ENCODE measurements at regions not wholly inside any gene's neighbourhood (a gene's known extent, or its start where the extent isn't known, plus 50 kb on each side); places are given as distances from the start of the nearest gene placed in this dataset.

DNA sequence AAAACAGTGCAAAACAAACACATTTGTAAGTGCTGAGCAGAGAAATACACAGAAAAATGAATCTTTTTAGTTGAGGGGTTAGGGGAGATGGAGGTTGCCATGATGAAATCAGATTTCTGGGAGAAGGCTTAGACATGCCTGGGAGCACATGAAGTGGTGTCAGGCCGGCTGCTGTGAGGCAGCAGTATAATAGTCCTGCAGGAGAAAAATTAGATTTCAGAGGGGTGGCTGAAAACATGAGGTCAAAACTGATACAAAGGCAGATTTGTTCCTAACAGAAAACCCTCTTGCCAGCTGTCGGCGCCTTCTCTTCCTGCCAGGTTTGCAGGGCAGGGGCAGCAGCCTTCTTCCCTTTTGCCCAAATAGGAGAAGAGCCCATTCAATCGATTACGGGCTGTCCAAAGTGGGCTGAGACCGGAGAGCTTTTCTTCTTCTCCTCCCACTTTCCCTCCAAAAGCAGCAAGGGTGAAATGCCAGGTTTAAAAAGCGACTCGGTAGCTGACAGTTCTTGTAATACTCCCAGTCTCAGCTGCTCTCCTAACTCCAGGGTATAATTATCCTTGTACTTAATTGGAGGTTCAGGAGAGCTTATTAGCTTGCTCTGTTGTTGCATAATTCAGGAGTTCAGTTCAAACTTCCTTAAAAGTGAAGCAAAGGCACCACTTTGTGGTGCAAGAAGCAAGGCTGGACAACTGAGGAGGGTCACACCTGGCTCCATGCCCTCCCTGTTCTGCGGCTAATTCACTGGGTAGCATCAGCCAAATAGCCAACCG is 80.0 kb downstream of the PCTP start:
- no peak for ATAC-seq
- Mint-ChIP-seq H3K36me3 (no peaks in the 10 kb centered on the region), H3K27ac (no peak overlapping the region), H3K4me1 (peaks cover 13% of the 10 kb centered on the region), H3K4me3 (no peak overlapping the region), H3K9me3 (no peaks in the 10 kb centered on the region), H3K27me3 (ENCODE audit: low read depth) (no peaks in the 10 kb centered on the region; the same call in 1 of the 2 replicates)
- DNase-seq (ENCODE audit: low spot score): no peak
- POLR2A ChIA-PET: no interaction called here
- TF ChIP-seq, protein P1, sequence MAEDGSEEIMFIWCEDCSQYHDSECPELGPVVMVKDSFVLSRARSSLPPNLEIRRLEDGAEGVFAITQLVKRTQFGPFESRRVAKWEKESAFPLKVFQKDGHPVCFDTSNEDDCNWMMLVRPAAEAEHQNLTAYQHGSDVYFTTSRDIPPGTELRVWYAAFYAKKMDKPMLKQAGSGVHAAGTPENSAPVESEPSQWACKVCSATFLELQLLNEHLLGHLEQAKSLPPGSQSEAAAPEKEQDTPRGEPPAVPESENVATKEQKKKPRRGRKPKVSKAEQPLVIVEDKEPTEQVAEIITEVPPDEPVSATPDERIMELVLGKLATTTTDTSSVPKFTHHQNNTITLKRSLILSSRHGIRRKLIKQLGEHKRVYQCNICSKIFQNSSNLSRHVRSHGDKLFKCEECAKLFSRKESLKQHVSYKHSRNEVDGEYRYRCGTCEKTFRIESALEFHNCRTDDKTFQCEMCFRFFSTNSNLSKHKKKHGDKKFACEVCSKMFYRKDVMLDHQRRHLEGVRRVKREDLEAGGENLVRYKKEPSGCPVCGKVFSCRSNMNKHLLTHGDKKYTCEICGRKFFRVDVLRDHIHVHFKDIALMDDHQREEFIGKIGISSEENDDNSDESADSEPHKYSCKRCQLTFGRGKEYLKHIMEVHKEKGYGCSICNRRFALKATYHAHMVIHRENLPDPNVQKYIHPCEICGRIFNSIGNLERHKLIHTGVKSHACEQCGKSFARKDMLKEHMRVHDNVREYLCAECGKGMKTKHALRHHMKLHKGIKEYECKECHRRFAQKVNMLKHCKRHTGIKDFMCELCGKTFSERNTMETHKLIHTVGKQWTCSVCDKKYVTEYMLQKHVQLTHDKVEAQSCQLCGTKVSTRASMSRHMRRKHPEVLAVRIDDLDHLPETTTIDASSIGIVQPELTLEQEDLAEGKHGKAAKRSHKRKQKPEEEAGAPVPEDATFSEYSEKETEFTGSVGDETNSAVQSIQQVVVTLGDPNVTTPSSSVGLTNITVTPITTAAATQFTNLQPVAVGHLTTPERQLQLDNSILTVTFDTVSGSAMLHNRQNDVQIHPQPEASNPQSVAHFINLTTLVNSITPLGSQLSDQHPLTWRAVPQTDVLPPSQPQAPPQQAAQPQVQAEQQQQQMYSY (CRISPR knock-in tag; IDR thresholded peaks at IDR 0.05): no peak
- no peak for TF ChIP-seq JUN (CRISPR knock-in tag; IDR thresholded peaks at IDR 0.05)
- no peak for TF ChIP-seq TEAD4 (CRISPR knock-in tag; IDR thresholded peaks at IDR 0.05)
- TF ChIP-seq MXD4 (CRISPR knock-in tag; IDR thresholded peaks at IDR 0.05; ENCODE audit: borderline replicate concordance): no peak
- TF ChIP-seq RORB (CRISPR knock-in tag; IDR thresholded peaks at IDR 0.05): no peak
- no peak for TF ChIP-seq SOX15 (CRISPR knock-in tag; IDR thresholded peaks at IDR 0.05)
- TF ChIP-seq IRF1 (CRISPR knock-in tag; IDR thresholded peaks at IDR 0.05): no peak
- TF ChIP-seq, protein P2, sequence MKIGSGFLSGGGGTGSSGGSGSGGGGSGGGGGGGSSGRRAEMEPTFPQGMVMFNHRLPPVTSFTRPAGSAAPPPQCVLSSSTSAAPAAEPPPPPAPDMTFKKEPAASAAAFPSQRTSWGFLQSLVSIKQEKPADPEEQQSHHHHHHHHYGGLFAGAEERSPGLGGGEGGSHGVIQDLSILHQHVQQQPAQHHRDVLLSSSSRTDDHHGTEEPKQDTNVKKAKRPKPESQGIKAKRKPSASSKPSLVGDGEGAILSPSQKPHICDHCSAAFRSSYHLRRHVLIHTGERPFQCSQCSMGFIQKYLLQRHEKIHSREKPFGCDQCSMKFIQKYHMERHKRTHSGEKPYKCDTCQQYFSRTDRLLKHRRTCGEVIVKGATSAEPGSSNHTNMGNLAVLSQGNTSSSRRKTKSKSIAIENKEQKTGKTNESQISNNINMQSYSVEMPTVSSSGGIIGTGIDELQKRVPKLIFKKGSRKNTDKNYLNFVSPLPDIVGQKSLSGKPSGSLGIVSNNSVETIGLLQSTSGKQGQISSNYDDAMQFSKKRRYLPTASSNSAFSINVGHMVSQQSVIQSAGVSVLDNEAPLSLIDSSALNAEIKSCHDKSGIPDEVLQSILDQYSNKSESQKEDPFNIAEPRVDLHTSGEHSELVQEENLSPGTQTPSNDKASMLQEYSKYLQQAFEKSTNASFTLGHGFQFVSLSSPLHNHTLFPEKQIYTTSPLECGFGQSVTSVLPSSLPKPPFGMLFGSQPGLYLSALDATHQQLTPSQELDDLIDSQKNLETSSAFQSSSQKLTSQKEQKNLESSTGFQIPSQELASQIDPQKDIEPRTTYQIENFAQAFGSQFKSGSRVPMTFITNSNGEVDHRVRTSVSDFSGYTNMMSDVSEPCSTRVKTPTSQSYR (CRISPR knock-in tag; IDR thresholded peaks at IDR 0.05): no peak
- no peak for TF ChIP-seq ZBTB21 (CRISPR knock-in tag; IDR thresholded peaks at IDR 0.05; ENCODE audit: borderline replicate concordance)
- no peak for TF ChIP-seq ELF4 (CRISPR knock-in tag; IDR thresholded peaks at IDR 0.05; ENCODE audit: low read depth)
- TF ChIP-seq, protein P3, sequence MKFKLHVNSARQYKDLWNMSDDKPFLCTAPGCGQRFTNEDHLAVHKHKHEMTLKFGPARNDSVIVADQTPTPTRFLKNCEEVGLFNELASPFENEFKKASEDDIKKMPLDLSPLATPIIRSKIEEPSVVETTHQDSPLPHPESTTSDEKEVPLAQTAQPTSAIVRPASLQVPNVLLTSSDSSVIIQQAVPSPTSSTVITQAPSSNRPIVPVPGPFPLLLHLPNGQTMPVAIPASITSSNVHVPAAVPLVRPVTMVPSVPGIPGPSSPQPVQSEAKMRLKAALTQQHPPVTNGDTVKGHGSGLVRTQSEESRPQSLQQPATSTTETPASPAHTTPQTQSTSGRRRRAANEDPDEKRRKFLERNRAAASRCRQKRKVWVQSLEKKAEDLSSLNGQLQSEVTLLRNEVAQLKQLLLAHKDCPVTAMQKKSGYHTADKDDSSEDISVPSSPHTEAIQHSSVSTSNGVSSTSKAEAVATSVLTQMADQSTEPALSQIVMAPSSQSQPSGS (CRISPR knock-in tag; IDR thresholded peaks at IDR 0.05; ENCODE audit: borderline replicate concordance, low read depth): no peak
- TF ChIP-seq, protein P4, sequence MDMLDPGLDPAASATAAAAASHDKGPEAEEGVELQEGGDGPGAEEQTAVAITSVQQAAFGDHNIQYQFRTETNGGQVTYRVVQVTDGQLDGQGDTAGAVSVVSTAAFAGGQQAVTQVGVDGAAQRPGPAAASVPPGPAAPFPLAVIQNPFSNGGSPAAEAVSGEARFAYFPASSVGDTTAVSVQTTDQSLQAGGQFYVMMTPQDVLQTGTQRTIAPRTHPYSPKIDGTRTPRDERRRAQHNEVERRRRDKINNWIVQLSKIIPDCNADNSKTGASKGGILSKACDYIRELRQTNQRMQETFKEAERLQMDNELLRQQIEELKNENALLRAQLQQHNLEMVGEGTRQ (CRISPR knock-in tag; IDR thresholded peaks at IDR 0.05): no peak
- TF ChIP-seq ZNF138 (CRISPR knock-in tag; conservative IDR thresholded peaks at IDR 0.05): no peak
- no peak for TF ChIP-seq HMGA2 (CRISPR knock-in tag; IDR thresholded peaks at IDR 0.05)
- CTCF ChIA-PET: interaction anchor here (0.6 kb wide), 1 partner anchor 229 kb away, joined by 3 read pairs; no protein-coding TSS in a partner anchor

DNA sequence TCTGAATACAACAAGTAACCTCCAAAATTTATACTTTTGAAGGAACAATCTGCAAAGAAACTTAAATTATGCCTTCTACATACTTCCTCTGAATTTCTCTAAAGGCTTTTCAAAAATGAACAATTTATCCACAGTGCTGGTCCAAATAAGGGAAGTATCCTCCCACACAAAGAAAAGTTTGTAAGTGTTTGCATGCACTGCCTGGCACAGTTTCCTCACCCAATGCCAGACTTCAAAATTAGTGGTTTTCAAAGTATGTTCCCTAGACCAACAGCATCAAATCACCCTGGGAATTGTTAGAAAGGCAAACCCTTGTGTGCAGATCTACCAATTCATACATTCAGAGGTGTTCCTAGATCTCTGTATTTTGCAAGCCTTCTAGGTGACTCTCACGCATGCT is 82.5 kb downstream of the PCTP start:
- CTCF ChIA-PET: no interaction called here
- TF ChIP-seq FOXJ3 (CRISPR knock-in tag; IDR thresholded peaks at IDR 0.05; ENCODE audit: borderline replicate concordance): no peak
- TF ChIP-seq HMGXB4 (CRISPR knock-in tag; IDR thresholded peaks at IDR 0.05): no peak
- TF ChIP-seq ETV6 (CRISPR knock-in tag; IDR thresholded peaks at IDR 0.05): no peak
- TF ChIP-seq, protein P5, sequence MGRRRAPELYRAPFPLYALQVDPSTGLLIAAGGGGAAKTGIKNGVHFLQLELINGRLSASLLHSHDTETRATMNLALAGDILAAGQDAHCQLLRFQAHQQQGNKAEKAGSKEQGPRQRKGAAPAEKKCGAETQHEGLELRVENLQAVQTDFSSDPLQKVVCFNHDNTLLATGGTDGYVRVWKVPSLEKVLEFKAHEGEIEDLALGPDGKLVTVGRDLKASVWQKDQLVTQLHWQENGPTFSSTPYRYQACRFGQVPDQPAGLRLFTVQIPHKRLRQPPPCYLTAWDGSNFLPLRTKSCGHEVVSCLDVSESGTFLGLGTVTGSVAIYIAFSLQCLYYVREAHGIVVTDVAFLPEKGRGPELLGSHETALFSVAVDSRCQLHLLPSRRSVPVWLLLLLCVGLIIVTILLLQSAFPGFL (CRISPR knock-in tag; IDR thresholded peaks at IDR 0.05; ENCODE audit: borderline replicate concordance): no peak
- TF ChIP-seq ZSCAN18 (CRISPR knock-in tag; IDR thresholded peaks at IDR 0.05): no peak
- TF ChIP-seq, protein P4 (CRISPR knock-in tag; IDR thresholded peaks at IDR 0.05): no peak
- no peak for TF ChIP-seq ZNF138 (CRISPR knock-in tag; conservative IDR thresholded peaks at IDR 0.05)

More for the DNA sequence above, 82.5 kb downstream of the PCTP start:
- no peaks in the 10 kb centered on the region for H3K36me3 Mint-ChIP-seq
- H3K4me3 Mint-ChIP-seq: no peak overlapping the region
- no peaks in the 10 kb centered on the region; the same call in 1 of the 2 replicates for H3K27me3 Mint-ChIP-seq (ENCODE audit: low read depth)
- H3K27ac Mint-ChIP-seq: no peak overlapping the region
- peaks cover 4% of the 10 kb centered on the region; the same call in 1 of the 2 replicates for H3K9me3 Mint-ChIP-seq
- POLR2A ChIA-PET: no interaction called here
- no peak for ATAC-seq
- peaks cover 12% of the 10 kb centered on the region for H3K4me1 Mint-ChIP-seq
- no peak for DNase-seq (ENCODE audit: low spot score)
